Trophoblast cell (in vitro differentiated cells and primary cell): ENCODE measurements at regions not wholly inside any gene's neighbourhood (a gene's known extent, or its start where the extent isn't known, plus 50 kb on each side); places are given as distances from the start of the nearest gene placed in this dataset.

Experiments used
- DNase-seq, 2 donors: peaks; one replicate each; pipeline ENCODE4 v3.0.0-alpha.2; 2016
- H2AFZ ChIP-seq: 2 replicates; pipeline ENCODE4 v1.6.1; 2013; ENCODE audit warnings: low read length, moderate library complexity, mild to moderate bottlenecking; ENCODE audit not compliant: insufficient read depth, poor library complexity
- H2AK5ac ChIP-seq: 2 replicates; pipeline ENCODE4 v1.6.1; 2013; ENCODE audit warnings: mild to moderate bottlenecking, low read length
- H2BK120ac ChIP-seq: 2 replicates; pipeline ENCODE4 v1.6.1; 2013; ENCODE audit warnings: low read length, mild to moderate bottlenecking, moderate library complexity; ENCODE audit not compliant: insufficient read depth, poor library complexity
- H2BK12ac ChIP-seq: 2 replicates; pipeline ENCODE4 v1.6.1; 2013; ENCODE audit warnings: mild to moderate bottlenecking, low read length, moderate library complexity
- H2BK5ac ChIP-seq: 2 replicates; pipeline ENCODE4 v1.6.1; 2013; ENCODE audit warnings: low read length, low read depth, moderate library complexity, mild to moderate bottlenecking; ENCODE audit not compliant: poor library complexity
- H3K14ac ChIP-seq: 2 replicates; pipeline ENCODE4 v1.6.1; 2013; ENCODE audit warnings: mild to moderate bottlenecking, low read length
- H3K18ac ChIP-seq: 2 replicates; pipeline ENCODE4 v1.6.1; 2013; ENCODE audit warnings: mild to moderate bottlenecking, low read length
- H3K23ac ChIP-seq: 2 replicates; pipeline ENCODE4 v1.6.1; 2013; ENCODE audit warnings: low read length
- H3K27ac ChIP-seq: 2 replicates; pipeline ENCODE4 v1.5.1; 2013; ENCODE audit warnings: low read depth, mild to moderate bottlenecking, inconsistent platforms, low read length, moderate library complexity
- H3K27me3 ChIP-seq: 2 replicates; pipeline ENCODE4 v1.6.1; 2013; ENCODE audit warnings: inconsistent platforms, mild to moderate bottlenecking, low read length, moderate library complexity; ENCODE audit not compliant: insufficient read depth
- H3K36me3 ChIP-seq, 2 experiments: 1 replicate in 1 of 2; 2 replicates in 1 of 2; pipeline ENCODE4 v1.6.1; 2013; ENCODE audit warnings: low read length in 2 of 2, mild to moderate bottlenecking in 2 of 2, moderate library complexity in 1 of 2; ENCODE audit not compliant: insufficient read depth in 2 of 2, control insufficient read depth in 1 of 2
- H3K4ac ChIP-seq: 2 replicates; pipeline ENCODE4 v1.6.1; 2013; ENCODE audit warnings: low read depth, mild to moderate bottlenecking, low read length, moderate library complexity
- H3K4me1 ChIP-seq, 2 experiments: 1 replicate in 1 of 2; 2 replicates in 1 of 2; pipeline ENCODE4 v1.6.1; 2013; ENCODE audit warnings: low read length in 2 of 2, mild to moderate bottlenecking in 2 of 2, moderate library complexity in 1 of 2; ENCODE audit not compliant: insufficient read depth in 2 of 2, control insufficient read depth in 1 of 2
- H3K4me2 ChIP-seq: 2 replicates; pipeline ENCODE4 v1.6.1; 2013; ENCODE audit warnings: inconsistent platforms, mild to moderate bottlenecking, low read length, moderate library complexity
- H3K4me3 ChIP-seq: 2 replicates; pipeline ENCODE4 v1.5.1; 2013; ENCODE audit warnings: mild to moderate bottlenecking, low read depth, low read length, inconsistent platforms
- H3K79me1 ChIP-seq: one replicate; pipeline ENCODE4 v1.6.1; 2013; ENCODE audit warnings: low read length
- H3K79me2 ChIP-seq: 2 replicates; pipeline ENCODE4 v1.6.1; 2013; ENCODE audit warnings: low read length, mild to moderate bottlenecking; ENCODE audit not compliant: control insufficient read depth, insufficient read depth, poor library complexity
- H3K9ac ChIP-seq: 2 replicates; pipeline ENCODE4 v1.6.1; 2013; ENCODE audit warnings: mild to moderate bottlenecking, low read length
- H3K9me3 ChIP-seq: 2 replicates; pipeline ENCODE4 v1.6.1; 2013; ENCODE audit warnings: low read depth, mild to moderate bottlenecking, control low read depth, inconsistent platforms, low read length; ENCODE audit not compliant: insufficient read depth
- H4K12ac ChIP-seq: 2 replicates; pipeline ENCODE4 v1.6.1; 2013; ENCODE audit warnings: low read depth, mild to moderate bottlenecking, low read length, moderate library complexity
- H4K8ac ChIP-seq: 2 replicates; pipeline ENCODE4 v1.6.1; 2013; ENCODE audit warnings: low read depth, mild to moderate bottlenecking, low read length, moderate library complexity
- H4K91ac ChIP-seq: one replicate; pipeline ENCODE4 v1.6.1; 2013; ENCODE audit warnings: low read depth, mild to moderate bottlenecking, low read length, moderate library complexity
- WGBS: extraction: QIAGEN DNeasy Blood & Tissue Kit; methylation state at CpG from one replicate; pipeline ENCODE4 v1.1.7; 2013; ENCODE audit warnings: missing lambda C conversion rate; ENCODE audit not compliant: insufficient read length, insufficient coverage; ENCODE audit errors: extremely low coverage; 5-methylcytosine and 5-hydroxymethylcytosine counted together

DNA sequence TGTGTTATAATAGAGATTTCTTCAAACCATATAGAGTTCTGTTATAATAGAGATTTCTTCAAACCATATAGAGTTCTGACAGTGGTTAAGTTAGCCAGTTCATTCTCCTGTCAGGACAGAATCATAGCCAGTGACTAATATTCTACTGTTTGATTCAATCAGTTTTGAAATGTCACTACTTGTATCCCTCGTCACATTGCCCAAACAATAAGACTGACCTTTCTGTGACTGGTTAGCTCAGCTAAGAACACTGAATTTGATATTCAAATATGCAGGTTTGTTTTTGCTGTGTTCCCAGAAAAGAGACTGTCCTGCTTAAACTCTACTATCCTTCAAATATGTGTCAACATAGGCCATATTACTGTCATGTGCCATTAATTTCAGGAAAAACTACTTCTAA, 74.4 kb downstream of the ALG10B start:
- H3K27me3 ChIP-seq = no peaks in the 10 kb centered on the region

DNA sequence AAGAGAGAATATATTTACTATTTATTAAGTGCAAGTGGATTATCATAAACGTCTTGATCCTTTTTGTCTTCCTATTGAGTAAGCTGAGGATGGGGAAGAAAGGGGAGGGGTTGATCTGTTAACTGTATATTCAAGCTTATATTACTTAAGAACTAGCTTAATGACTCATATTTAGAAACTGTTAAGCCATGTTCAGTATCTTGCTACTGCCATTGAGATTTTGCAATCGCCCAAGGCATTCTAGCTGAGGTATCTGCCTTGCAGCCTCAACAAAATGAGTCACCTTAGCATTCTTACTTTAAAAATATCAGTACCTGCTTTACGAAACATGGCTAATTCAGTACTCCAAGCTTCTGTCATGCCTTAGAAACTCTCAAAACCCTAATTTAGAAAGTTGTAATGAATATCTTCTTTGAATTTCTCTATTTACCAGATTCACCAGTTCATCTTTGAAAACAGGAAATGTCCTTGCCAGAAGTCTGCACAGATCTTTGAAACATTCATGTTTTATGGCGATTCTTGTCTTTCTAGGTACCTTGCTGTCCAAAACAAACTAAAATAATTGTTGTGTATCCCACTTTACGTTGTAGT, 76.1 kb downstream of the ALG10B start:
- Histone ChIP-seq H3K23ac (no peak overlapping the region), H3K79me1 (no peaks in the 10 kb centered on the region), H3K4me1 (no peaks in the 10 kb centered on the region), H3K27ac (no peak overlapping the region), H3K9ac (no peak overlapping the region), H3K27me3 (no peaks in the 10 kb centered on the region), H3K14ac (no peak overlapping the region), H4K91ac (no peak overlapping the region), H2BK12ac (no peak overlapping the region), H3K4me2 (no peak overlapping the region), H2BK5ac (no peak overlapping the region), H2AK5ac (no peak overlapping the region), H2BK120ac (no peak overlapping the region), H4K8ac (no peak overlapping the region), H3K18ac (no peak overlapping the region), H3K4ac (no peak overlapping the region), H3K9me3 (no peaks in the 10 kb centered on the region), H4K12ac (no peak overlapping the region), H3K79me2 (no peaks in the 10 kb centered on the region), H3K4me3 (no peak overlapping the region), H3K36me3 (no peaks in the 10 kb centered on the region), H2AFZ (no peak overlapping the region)
- DNase-seq = peak; percentile 97 to 99
- no CpG with 5 or more reads among the region's 5 CpGs for WGBS

More for the DNA sequence above, 74.4 kb downstream of the ALG10B start:
- no peak for DNase-seq
- no peak overlapping the region for H3K9ac ChIP-seq
- H3K4me2 ChIP-seq = no peak overlapping the region
- no peak overlapping the region for H2BK12ac ChIP-seq
- no peaks in the 10 kb centered on the region for H3K9me3 ChIP-seq
- H4K12ac ChIP-seq = no peak overlapping the region
- no peak overlapping the region for H3K27ac ChIP-seq
- H2AFZ ChIP-seq = no peak overlapping the region
- no peak overlapping the region for H3K18ac ChIP-seq
- H3K36me3 ChIP-seq = no peaks in the 10 kb centered on the region
- WGBS = no CpG with 5 or more reads among the region's 1 CpG
- no peaks in the 10 kb centered on the region for H3K79me1 ChIP-seq
- H3K79me2 ChIP-seq = no peaks in the 10 kb centered on the region
- no peak overlapping the region for H2BK5ac ChIP-seq
- H2AK5ac ChIP-seq = no peak overlapping the region
- no peak overlapping the region for H3K23ac ChIP-seq
- no peak overlapping the region for H3K14ac ChIP-seq
- H3K4ac ChIP-seq = no peak overlapping the region
- no peaks in the 10 kb centered on the region for H3K4me1 ChIP-seq
- no peak overlapping the region for H2BK120ac ChIP-seq
- no peak overlapping the region for H3K4me3 ChIP-seq
- H4K8ac ChIP-seq = no peak overlapping the region
- H4K91ac ChIP-seq = no peak overlapping the region

DNA sequence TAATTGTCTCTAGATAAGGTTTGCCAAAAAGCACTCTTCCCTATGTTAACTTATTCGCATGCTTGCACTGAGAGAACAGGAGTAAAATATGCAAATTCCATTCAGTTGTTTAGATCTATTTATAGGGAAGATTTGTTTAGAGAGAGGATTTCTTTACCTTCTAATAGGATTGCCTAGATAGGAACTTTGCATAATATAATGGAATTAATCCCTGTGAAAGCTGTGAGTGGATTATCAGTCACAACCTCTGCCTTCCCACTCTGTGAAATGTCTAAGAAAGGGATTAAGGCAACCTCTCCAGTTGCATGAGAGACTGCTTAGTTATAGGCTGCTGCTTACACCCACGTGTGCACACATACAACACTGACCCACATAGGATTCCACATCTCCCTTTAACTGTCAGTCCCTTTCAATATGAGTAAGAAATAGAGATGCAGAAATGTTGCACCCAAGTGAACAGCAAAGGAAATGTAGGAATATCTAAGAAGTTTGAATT, 83.2 kb downstream of the ALG10B start:
- no peak overlapping the region for H2AK5ac ChIP-seq
- no CpG with 5 or more reads among the region's 2 CpGs for WGBS

GRCh38 chr12:38402811-38403210, 86.2 kb downstream of the ALG10B start:
- no peak overlapping the region for H3K14ac ChIP-seq
- no peak overlapping the region for H3K9ac ChIP-seq
- no peaks in the 10 kb centered on the region for H3K4me1 ChIP-seq
- no peak overlapping the region for H4K91ac ChIP-seq
- H2BK12ac ChIP-seq = no peak overlapping the region
- H3K4me3 ChIP-seq = no peak overlapping the region
- H3K27ac ChIP-seq = no peak overlapping the region
- no peak overlapping the region for H3K4me2 ChIP-seq
- no peaks in the 10 kb centered on the region for H3K27me3 ChIP-seq
- H2BK120ac ChIP-seq = no peak overlapping the region
- no peak overlapping the region for H2AFZ ChIP-seq
- no peaks in the 10 kb centered on the region for H3K79me2 ChIP-seq
- H3K23ac ChIP-seq = no peak overlapping the region
- no peaks in the 10 kb centered on the region for H3K36me3 ChIP-seq
- no peak overlapping the region for H4K12ac ChIP-seq
- H3K79me1 ChIP-seq = no peaks in the 10 kb centered on the region
- H2AK5ac ChIP-seq = no peak overlapping the region
- peaks cover 2% of the 10 kb centered on the region for H3K9me3 ChIP-seq
- H3K18ac ChIP-seq = no peak overlapping the region
- no peak overlapping the region for H2BK5ac ChIP-seq
- no peak overlapping the region for H3K4ac ChIP-seq
- DNase-seq = no peak
- H4K8ac ChIP-seq = no peak overlapping the region

More for the DNA sequence above, 83.2 kb downstream of the ALG10B start:
- H3K18ac ChIP-seq = no peak overlapping the region
- no peak overlapping the region for H4K12ac ChIP-seq
- no peak overlapping the region for H4K91ac ChIP-seq
- H3K4ac ChIP-seq = no peak overlapping the region
- no peak overlapping the region for H2AFZ ChIP-seq
- H2BK5ac ChIP-seq = no peak overlapping the region
- no peak overlapping the region for H3K9ac ChIP-seq
- no peaks in the 10 kb centered on the region for H3K79me1 ChIP-seq
- no peaks in the 10 kb centered on the region for H3K27me3 ChIP-seq
- no peaks in the 10 kb centered on the region for H3K36me3 ChIP-seq
- no peaks in the 10 kb centered on the region for H3K9me3 ChIP-seq
- H2BK12ac ChIP-seq = no peak overlapping the region
- no peaks in the 10 kb centered on the region for H3K4me1 ChIP-seq
- H2BK120ac ChIP-seq = no peak overlapping the region
- H3K79me2 ChIP-seq = no peaks in the 10 kb centered on the region
- no peak overlapping the region for H3K23ac ChIP-seq
- no peak overlapping the region for H4K8ac ChIP-seq
- no peak overlapping the region for H3K14ac ChIP-seq
- no peak for DNase-seq
- H3K4me3 ChIP-seq = no peak overlapping the region
- no peak overlapping the region for H3K4me2 ChIP-seq
- H3K27ac ChIP-seq = no peak overlapping the region
